ENCODE measurements at regions not wholly inside any gene's neighbourhood (a gene's known extent, or its start where the extent isn't known, plus 50 kb on each side); places are given as distances from the start of the nearest gene placed in this dataset.

DNA sequence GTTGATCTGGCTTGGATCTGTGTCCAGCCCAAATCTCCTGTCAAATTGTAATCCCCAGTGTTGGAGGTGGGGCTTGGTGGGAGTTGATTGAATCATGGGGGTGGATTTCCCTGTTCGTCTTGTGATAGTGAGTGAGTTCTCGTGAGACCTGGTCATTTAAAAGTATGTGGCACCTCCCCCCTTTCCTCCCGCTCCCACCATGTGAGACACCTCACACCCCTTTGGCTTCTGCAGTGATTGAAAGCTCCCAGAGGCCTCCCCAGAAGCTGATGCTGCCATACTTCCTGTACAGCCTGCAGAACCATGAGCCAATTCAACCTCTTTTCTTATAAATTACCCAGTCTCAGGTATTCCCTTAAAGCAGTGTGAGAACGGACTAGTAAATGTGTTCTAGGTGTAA, 117.3 kb upstream of the PTCH1 start:
- Histone ChIP-seq H4K8ac (replicated peaks; ENCODE audit: insufficient read length, low read depth, low read length) (no peak overlapping the region), H3T11ph (ENCODE audit: low read length) (no peak overlapping the region), H2BK15ac (ENCODE audit: low read depth, low read length) (no peak overlapping the region), H3K14ac (ENCODE audit: insufficient read depth, low read length) (no peak overlapping the region), H3K27ac (ENCODE audit: insufficient read length, low read depth, low read length) (no peak overlapping the region), H2BK20ac (ENCODE audit: low read depth, low read length, poor library complexity, severe bottlenecking) (no peak overlapping the region), H3K56ac (ENCODE audit: insufficient read length, low read depth, low read length) (no peak overlapping the region), H2AK5ac (ENCODE audit: insufficient read length, low read length) (no peak overlapping the region), H3K79me2 (ENCODE audit: insufficient read depth, low read length) (no peaks in the 10 kb centered on the region), H3K4me2 (ENCODE audit: insufficient read depth, insufficient read length, low read length) (no peak overlapping the region), H3K18ac (ENCODE audit: insufficient read length, low read depth, low read length) (no peak overlapping the region), H3K9me3 (ENCODE audit: control insufficient read depth, low read depth, low read length) (no peaks in the 10 kb centered on the region), H3K9ac (ENCODE audit: extremely low read depth, insufficient read length, low read length) (no peak overlapping the region), H3K4ac (ENCODE audit: low read depth, low read length) (no peak overlapping the region), H3K27me3 (ENCODE audit: insufficient read depth, low read length) (no peaks in the 10 kb centered on the region), H2BK5ac (ENCODE audit: insufficient read length, low read length) (no peak overlapping the region), H4K20me1 (ENCODE audit: control insufficient read depth, insufficient read depth, insufficient read length) (no peaks in the 10 kb centered on the region), H3K4me1 (ENCODE audit: insufficient read depth, low read length) (no peaks in the 10 kb centered on the region), H4K91ac (ENCODE audit: insufficient read length, low read depth, low read length) (no peak overlapping the region), H3K23me2 (ENCODE audit: insufficient read length, low read depth, low read length, poor library complexity, severe bottlenecking) (no peaks in the 10 kb centered on the region), H3K79me1 (ENCODE audit: insufficient read depth, low read depth, low read length, poor library complexity, severe bottlenecking) (no peaks in the 10 kb centered on the region), H4K5ac (ENCODE audit: insufficient read length, low read depth, low read length) (no peak overlapping the region), H3K23ac (ENCODE audit: insufficient read length, low read depth, low read length) (no peak overlapping the region), H2BK12ac (ENCODE audit: insufficient read length, low read depth, low read length) (no peak overlapping the region), H2AFZ (ENCODE audit: low read length) (no peak overlapping the region), H2BK120ac (ENCODE audit: low read depth, low read length, poor library complexity, severe bottlenecking) (no peak overlapping the region)
- no peak overlapping the region; a peak in 1 of 7 replicates for H3K27ac Mint-ChIP-seq
- TF ChIP-seq, protein P1, sequence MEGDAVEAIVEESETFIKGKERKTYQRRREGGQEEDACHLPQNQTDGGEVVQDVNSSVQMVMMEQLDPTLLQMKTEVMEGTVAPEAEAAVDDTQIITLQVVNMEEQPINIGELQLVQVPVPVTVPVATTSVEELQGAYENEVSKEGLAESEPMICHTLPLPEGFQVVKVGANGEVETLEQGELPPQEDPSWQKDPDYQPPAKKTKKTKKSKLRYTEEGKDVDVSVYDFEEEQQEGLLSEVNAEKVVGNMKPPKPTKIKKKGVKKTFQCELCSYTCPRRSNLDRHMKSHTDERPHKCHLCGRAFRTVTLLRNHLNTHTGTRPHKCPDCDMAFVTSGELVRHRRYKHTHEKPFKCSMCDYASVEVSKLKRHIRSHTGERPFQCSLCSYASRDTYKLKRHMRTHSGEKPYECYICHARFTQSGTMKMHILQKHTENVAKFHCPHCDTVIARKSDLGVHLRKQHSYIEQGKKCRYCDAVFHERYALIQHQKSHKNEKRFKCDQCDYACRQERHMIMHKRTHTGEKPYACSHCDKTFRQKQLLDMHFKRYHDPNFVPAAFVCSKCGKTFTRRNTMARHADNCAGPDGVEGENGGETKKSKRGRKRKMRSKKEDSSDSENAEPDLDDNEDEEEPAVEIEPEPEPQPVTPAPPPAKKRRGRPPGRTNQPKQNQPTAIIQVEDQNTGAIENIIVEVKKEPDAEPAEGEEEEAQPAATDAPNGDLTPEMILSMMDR (conservative IDR thresholded peaks at IDR 0.05) = no peak
- no peak overlapping the region; a peak in 1 of 5 replicates for H3K4me3 Mint-ChIP-seq
- WGBS (ENCODE audit: extremely low coverage, insufficient read length, low lambda C conversion rate) = no CpG with 5 or more reads among the region's 4 CpGs
- DNase-seq = no peak
- no peaks in the 10 kb centered on the region for H3K36me3 Mint-ChIP-seq (ENCODE audit: insufficient read depth in 1 of 3, low read depth in 3 of 3)
- H3K4me1 Mint-ChIP-seq = peaks cover 8 to 21% of the 10 kb centered on the region in 2 experiments
- H3K27me3 Mint-ChIP-seq (ENCODE audit: low read depth) = peaks cover 13% of the 10 kb centered on the region
- no peaks in the 10 kb centered on the region for H3K9me3 Mint-ChIP-seq

Data from H9 (cell line).